ENCODE measurements at regions not wholly inside any gene's neighbourhood (a gene's known extent, or its start where the extent isn't known, plus 50 kb on each side); places are given as distances from the start of the nearest gene placed in this dataset. TPM values are rescaled to one million over a fixed set of nuclear protein-coding genes. Genes with fewer than 3 reads are reported as not detected.

GRCh38 chr13:26813980-26814348 is 53.4 kb upstream of the GPR12 start:
- H2AFZ ChIP-seq (ENCODE audit: low read depth, low read length): no peak overlapping the region
- no peak overlapping the region for H2BK5ac ChIP-seq (ENCODE audit: low read depth, low read length, poor library complexity, severe bottlenecking)
- no peak overlapping the region for H3K9ac ChIP-seq (ENCODE audit: low read length)
- H3K4me2 ChIP-seq (ENCODE audit: low read length, poor library complexity, severe bottlenecking): no peak overlapping the region
- H4K8ac ChIP-seq (ENCODE audit: low read length): no peak overlapping the region
- no peak overlapping the region for H3K23ac ChIP-seq (ENCODE audit: low read length in 2 of 2)
- no peak overlapping the region for H3K27ac ChIP-seq (ENCODE audit: low read length, poor library complexity, severe bottlenecking)
- no peak overlapping the region for H2BK15ac ChIP-seq (ENCODE audit: low read depth, poor library complexity, severe bottlenecking)
- no peaks in the 10 kb centered on the region for H3K36me3 ChIP-seq (ENCODE audit: control insufficient read depth in 1 of 2, insufficient read depth in 2 of 2, low read depth in 1 of 2, low read length in 2 of 2)
- WGBS: 84% methylated on average over 4 of the region's 6 CpGs
- H3K79me1 ChIP-seq (replicated peaks; ENCODE audit: low read length, poor library complexity, severe bottlenecking): no peaks in the 10 kb centered on the region
- H3K14ac ChIP-seq (ENCODE audit: low read length in 2 of 2): no peak overlapping the region
- H2AK5ac ChIP-seq (ENCODE audit: low read length, severe bottlenecking): no peak overlapping the region
- peaks cover 33 to 36% of the 10 kb centered on the region in 2 experiments for H3K27me3 ChIP-seq (ENCODE audit: control insufficient read depth in 1 of 2, insufficient read depth in 1 of 2, low read length in 2 of 2)
- no peak overlapping the region for H3K4ac ChIP-seq (ENCODE audit: low read depth in 1 of 2, low read length in 2 of 2)
- H3K4me1 ChIP-seq (ENCODE audit: control insufficient read depth, insufficient read depth, low read depth, low read length): no peaks in the 10 kb centered on the region
- no peak overlapping the region for H2BK12ac ChIP-seq (ENCODE audit: low read length in 2 of 2)
- no peak overlapping the region for H3K18ac ChIP-seq (ENCODE audit: low read depth in 1 of 2, low read length in 2 of 2)
- no peak overlapping the region for H2BK120ac ChIP-seq (ENCODE audit: low read depth, low read length)
- no peaks in the 10 kb centered on the region for H3K9me3 ChIP-seq (ENCODE audit: control insufficient read depth, low read length)
- no peak overlapping the region for H4K91ac ChIP-seq (ENCODE audit: low read length)
- H3K4me3 ChIP-seq (ENCODE audit: insufficient read depth in 1 of 2, low read depth in 1 of 2, low read length in 2 of 2): no peak overlapping the region
- DNase-seq: no peak

- no peak overlapping the region for H4K91ac ChIP-seq (ENCODE audit: low read length)
- peaks cover 36 to 38% of the 10 kb centered on the region in 2 experiments for H3K27me3 ChIP-seq (ENCODE audit: control insufficient read depth in 1 of 2, insufficient read depth in 1 of 2, low read length in 2 of 2)
- no peak overlapping the region for H2BK120ac ChIP-seq (ENCODE audit: low read depth, low read length)
- no peak for DNase-seq
- no peak overlapping the region for H3K23ac ChIP-seq (ENCODE audit: low read length in 2 of 2)
- no peak overlapping the region for H3K4me2 ChIP-seq (ENCODE audit: low read length, poor library complexity, severe bottlenecking)
- no peak overlapping the region for H2BK15ac ChIP-seq (ENCODE audit: low read depth, poor library complexity, severe bottlenecking)
- H2BK5ac ChIP-seq (ENCODE audit: low read depth, low read length, poor library complexity, severe bottlenecking): no peak overlapping the region
- no peaks in the 10 kb centered on the region for H3K9me3 ChIP-seq (ENCODE audit: control insufficient read depth, low read length)
- H2AFZ ChIP-seq (ENCODE audit: low read depth, low read length): no peak overlapping the region
- no peaks in the 10 kb centered on the region for H3K36me3 ChIP-seq (ENCODE audit: control insufficient read depth in 1 of 2, insufficient read depth in 2 of 2, low read depth in 1 of 2, low read length in 2 of 2)
- no peaks in the 10 kb centered on the region for H3K79me1 ChIP-seq (replicated peaks; ENCODE audit: low read length, poor library complexity, severe bottlenecking)
- H3K14ac ChIP-seq (ENCODE audit: low read length in 2 of 2): no peak overlapping the region
- H3K4ac ChIP-seq (ENCODE audit: low read depth in 1 of 2, low read length in 2 of 2): no peak overlapping the region
- no peak overlapping the region for H2AK5ac ChIP-seq (ENCODE audit: low read length, severe bottlenecking)
- no peak overlapping the region for H3K18ac ChIP-seq (ENCODE audit: low read depth in 1 of 2, low read length in 2 of 2)
- H3K27ac ChIP-seq (ENCODE audit: low read length, poor library complexity, severe bottlenecking): no peak overlapping the region
- H3K4me1 ChIP-seq (ENCODE audit: control insufficient read depth, insufficient read depth, low read depth, low read length): no peaks in the 10 kb centered on the region
- no peak overlapping the region for H3K9ac ChIP-seq (ENCODE audit: low read length)
- H2BK12ac ChIP-seq (ENCODE audit: low read length in 2 of 2): no peak overlapping the region
- no peak overlapping the region for H4K8ac ChIP-seq (ENCODE audit: low read length)
- WGBS: 68% methylated on average over 9 of the region's 10 CpGs
- H3K4me3 ChIP-seq (ENCODE audit: insufficient read depth in 1 of 2, low read depth in 1 of 2, low read length in 2 of 2): no peak overlapping the region
Measured at GRCh38 chr13:26813321-26813979, 52.9 kb upstream of the GPR12 start.

- H3K4me2 ChIP-seq (ENCODE audit: low read length, poor library complexity, severe bottlenecking): no peak overlapping the region
- H3K27me3 ChIP-seq (ENCODE audit: control insufficient read depth in 1 of 2, insufficient read depth in 1 of 2, low read length in 2 of 2): peaks cover 32 to 34% of the 10 kb centered on the region in 2 experiments
- H2BK12ac ChIP-seq (ENCODE audit: low read length in 2 of 2): no peak overlapping the region
- H3K14ac ChIP-seq (ENCODE audit: low read length in 2 of 2): no peak overlapping the region
- H3K4me3 ChIP-seq (ENCODE audit: insufficient read depth in 1 of 2, low read depth in 1 of 2, low read length in 2 of 2): no peak overlapping the region
- H3K18ac ChIP-seq (ENCODE audit: low read depth in 1 of 2, low read length in 2 of 2): no peak overlapping the region
- no peaks in the 10 kb centered on the region for H3K4me1 ChIP-seq (ENCODE audit: control insufficient read depth, insufficient read depth, low read depth, low read length)
- H2AFZ ChIP-seq (ENCODE audit: low read depth, low read length): no peak overlapping the region
- no peak overlapping the region for H2BK15ac ChIP-seq (ENCODE audit: low read depth, poor library complexity, severe bottlenecking)
- H3K9me3 ChIP-seq (ENCODE audit: control insufficient read depth, low read length): no peaks in the 10 kb centered on the region
- no peak overlapping the region for H3K9ac ChIP-seq (ENCODE audit: low read length)
- no peak overlapping the region for H4K91ac ChIP-seq (ENCODE audit: low read length)
- no peak overlapping the region for H4K8ac ChIP-seq (ENCODE audit: low read length)
- H3K36me3 ChIP-seq (ENCODE audit: control insufficient read depth in 1 of 2, insufficient read depth in 2 of 2, low read depth in 1 of 2, low read length in 2 of 2): no peaks in the 10 kb centered on the region
- WGBS: 45% methylated on average over 3 of the region's 3 CpGs
- no peaks in the 10 kb centered on the region for H3K79me1 ChIP-seq (replicated peaks; ENCODE audit: low read length, poor library complexity, severe bottlenecking)
- no peak for DNase-seq
- no peak overlapping the region for H2BK5ac ChIP-seq (ENCODE audit: low read depth, low read length, poor library complexity, severe bottlenecking)
- no peak overlapping the region for H3K27ac ChIP-seq (ENCODE audit: low read length, poor library complexity, severe bottlenecking)
- no peak overlapping the region for H2AK5ac ChIP-seq (ENCODE audit: low read length, severe bottlenecking)
- no peak overlapping the region for H3K4ac ChIP-seq (ENCODE audit: low read depth in 1 of 2, low read length in 2 of 2)
- H3K23ac ChIP-seq (ENCODE audit: low read length in 2 of 2): no peak overlapping the region
- no peak overlapping the region for H2BK120ac ChIP-seq (ENCODE audit: low read depth, low read length)
Measured at GRCh38 chr13:26811581-26811980, 51.0 kb upstream of the GPR12 start.

Small RNA genes in the stretch of these regions (small RNA-seq; reads per million reads assigned to genes)
- gene RPS21P8 (ENCODE audit: low read depth): not detected
